Panc1 (cell line): ENCODE measurements at regions not wholly inside any gene's neighbourhood (a gene's known extent, or its start where the extent isn't known, plus 50 kb on each side); places are given as distances from the start of the nearest gene placed in this dataset.

Experiments used
- ATAC-seq: fragments of 200-7000 bp; cut with Tn5 transposase; 2 replicates; pipeline ENCODE4 v1.9.1; 2020; ENCODE audit warnings: mild to moderate bottlenecking, moderate library complexity
- BruUV-seq: library from RNA; stranded (reverse); fragments of 400-500 nt; replicated peaks from 2 replicates; lab custom pipeline; 2021; lab: Mats Ljungman, UMichigan
- CTCF ChIA-PET: fragments of 300-600 bp; sonication (Branson Sonifier 250); formaldehyde crosslinking; loops from one replicate; lab custom pipeline; 2022; ENCODE audit warnings: antibody characterized with exemption; lab: Charles Lee
- POLR2A ChIA-PET: fragments of 300-600 bp; sonication (Branson Sonifier 250); formaldehyde crosslinking; loops from one replicate; lab custom pipeline; 2022; ENCODE audit warnings: antibody characterized with exemption; lab: Charles Lee
- DNase-seq: peaks from one replicate; pipeline ENCODE4 v3.0.0-alpha.2; 2010; ENCODE audit warnings: low read depth, low spot score
- H3K27ac ChIP-seq: 2 replicates; pipeline ENCODE4 v1.5.1; 2011; ENCODE audit warnings: mild to moderate bottlenecking, low read length, inconsistent platforms
- H3K27me3 ChIP-seq: fragments of 200-500 bp; sonication (Bioruptor generic); 2 replicates; pipeline ENCODE4 v1.6.0; 2014; ENCODE audit warnings: low read length, inconsistent platforms; ENCODE audit not compliant: control insufficient read depth, insufficient read depth
- H3K36me3 ChIP-seq: fragments of 200-500 bp; sonication (Bioruptor generic); 2 replicates; pipeline ENCODE4 v1.5.1; 2014; ENCODE audit warnings: inconsistent platforms, mild to moderate bottlenecking, low read length, moderate library complexity; ENCODE audit not compliant: control insufficient read depth, insufficient read depth
- H3K4me1 ChIP-seq: 2 replicates; pipeline ENCODE4 v1.5.1; 2011; ENCODE audit warnings: inconsistent platforms, mild to moderate bottlenecking, low read length, moderate library complexity; ENCODE audit not compliant: control insufficient read depth, insufficient read depth
- H3K4me3 ChIP-seq, 2 experiments: 2 replicates each; pipeline ENCODE4 v1.5.1; 2011 to 2012; ENCODE audit warnings: low read depth in 2 of 2, low read length in 2 of 2, mild to moderate bottlenecking in 2 of 2, inconsistent platforms in 1 of 2, moderate library complexity in 1 of 2
- H3K9me3 ChIP-seq: fragments of 200-500 bp; sonication (Bioruptor generic); 2 replicates; pipeline ENCODE4 v1.5.1; 2014; ENCODE audit warnings: low read depth, mild to moderate bottlenecking, inconsistent platforms, low read length, moderate library complexity; ENCODE audit not compliant: control insufficient read depth, insufficient read depth
- CTCF ChIP-seq: fragments of 450-650 bp; IDR thresholded peaks from 2 replicates; pipeline ENCODE4 v1.5.1; 2017; ENCODE audit warnings: mild to moderate bottlenecking
- POLR2AphosphoS5 ChIP-seq: IDR thresholded peaks from 2 replicates; pipeline ENCODE4 v1.6.1; 2012; ENCODE audit warnings: mild to moderate bottlenecking, low read depth, low read length, moderate library complexity
- REST ChIP-seq, 2 experiments: IDR thresholded peaks; 2 replicates each; pipeline ENCODE4 v1.6.1; 2011 to 2012; ENCODE audit warnings: low read depth in 2 of 2, control low read depth in 1 of 2, low read length in 1 of 2, mild to moderate bottlenecking in 1 of 2, moderate library complexity in 1 of 2; ENCODE audit not compliant: insufficient read depth in 1 of 2
- SIN3A ChIP-seq: IDR thresholded peaks from 2 replicates; pipeline ENCODE4 v1.6.1; 2012; ENCODE audit warnings: low read depth, mild to moderate bottlenecking, low read length, moderate library complexity, borderline replicate concordance; ENCODE audit not compliant: insufficient read depth
- TCF7L2 ChIP-seq: IDR thresholded peaks from 2 replicates; pipeline ENCODE4 v1.6.1; 2011; ENCODE audit warnings: mild to moderate bottlenecking, low read depth, low read length, inconsistent platforms
- in situ Hi-C: cut with HindIII; loops from 2 replicates; pipeline ENCODE4 v1.10.0; 2016; ENCODE audit warnings: low sequenced_read_pairs, low pct_unique_long_range_greater_than_20kb
- intact Hi-C: fragments of 100-400 bp; cut with micrococcal nuclease; formaldehyde crosslinking; loops from one replicate; pipeline ENCODE4 v1.10.0; 2022; ENCODE audit not compliant: unreplicated experiment

GRCh38 chr4:126081336-126081735 is 766.6 kb downstream of the FAT4 start:
- POLR2A ChIA-PET, result no interaction called here
- TF ChIP-seq TCF7L2 (no peak), REST (IDR thresholded peaks at IDR 0.05; ENCODE audit: insufficient read depth in 1 of 2, low read depth in 2 of 2, low read length in 1 of 2) (no peak), POLR2AphosphoS5 (no peak)
- intact Hi-C loops, result no loop called here
- no peak overlapping the region for H3K27ac ChIP-seq
- no peak for ATAC-seq
- no peaks in the 10 kb centered on the region for H3K4me1 ChIP-seq
- no TSS peak for BruUV-seq
- no peak overlapping the region for H3K4me3 ChIP-seq
- in situ Hi-C loops, result no loop called here
- no peaks in the 10 kb centered on the region for H3K36me3 ChIP-seq
- CTCF ChIA-PET, result no interaction called here
- H3K27me3 ChIP-seq, result no peaks in the 10 kb centered on the region
- no peak for DNase-seq
- no peaks in the 10 kb centered on the region for H3K9me3 ChIP-seq

GRCh38 chr4:126086041-126086440 is 771.3 kb downstream of the FAT4 start:
- TF ChIP-seq REST (IDR thresholded peaks at IDR 0.05; ENCODE audit: insufficient read depth in 1 of 2, low read depth in 2 of 2, low read length in 1 of 2) (no peak), TCF7L2 (no peak), SIN3A (no peak), CTCF (no peak), POLR2AphosphoS5 (no peak)
- no TSS peak for BruUV-seq
- no peaks in the 10 kb centered on the region for H3K9me3 ChIP-seq
- H3K27me3 ChIP-seq, result no peaks in the 10 kb centered on the region
- no peak overlapping the region for H3K27ac ChIP-seq
- POLR2A ChIA-PET, result no interaction called here
- CTCF ChIA-PET, result no interaction called here
- in situ Hi-C loops (no loop called here), intact Hi-C loops (no loop called here)
- no peak for ATAC-seq
- no peak overlapping the region for H3K4me3 ChIP-seq
- no peaks in the 10 kb centered on the region for H3K4me1 ChIP-seq
- H3K36me3 ChIP-seq, result no peaks in the 10 kb centered on the region
- no peak for DNase-seq
